K562 (cell line): ENCODE measurements at regions not wholly inside any gene's neighbourhood (a gene's known extent, or its start where the extent isn't known, plus 50 kb on each side); places are given as distances from the start of the nearest gene placed in this dataset.

Source experiments
- ELF1 ChIP-seq: fragments of 200-800 bp; sonication (Bioruptor generic); IDR thresholded peaks from 2 replicates; pipeline ENCODE4 v1.6.1; 2016; ENCODE audit warnings: missing genetic modification characterization, missing compliant biosample characterization
- GABPB2 ChIP-seq: fragments of 250-450 bp; sonication (Bioruptor Pico); conservative IDR thresholded peaks from 2 replicates; pipeline ENCODE4 v1.5.1; 2021; ENCODE audit warnings: mild to moderate bottlenecking
- HSF4 ChIP-seq: fragments of 250-450 bp; sonication (Bioruptor Pico); IDR thresholded peaks from 2 replicates; pipeline ENCODE4 v2.1.2; 2022; ENCODE audit warnings: mild to moderate bottlenecking, moderate library complexity, borderline replicate concordance
- MBD2 ChIP-seq: sonication (generic); IDR thresholded peaks from 2 replicates; pipeline ENCODE4 v1.6.1; 2016; ENCODE audit warnings: low read depth, borderline replicate concordance
- RB1 ChIP-seq: fragments of 450-650 bp; IDR thresholded peaks from 2 replicates; pipeline ENCODE4 v1.6.1; 2017; ENCODE audit warnings: low read depth, mild to moderate bottlenecking
- SNRNP70 ChIP-seq: fragments of 200-400 bp; formaldehyde crosslinking; optimal IDR thresholded peaks from 2 replicates; pipeline ENCODE3; 2017; ENCODE audit warnings: low read depth, low read length
- WHSC1 ChIP-seq: IDR thresholded peaks from one replicate; pipeline ENCODE4 v1.6.1; 2012; ENCODE audit warnings: low read length, control low read depth, inconsistent platforms
- TF ChIP-seq, protein P1 (sequence below): fragments of 200-600 bp; sonication (generic); IDR thresholded peaks from one replicate; pipeline ENCODE4 v1.6.1; 2012; ENCODE audit warnings: mild to moderate bottlenecking, low read depth, low read length, inconsistent platforms
- TF ChIP-seq, protein P2 (sequence below): fragments of 250-450 bp; sonication (Bioruptor Pico); IDR thresholded peaks from 2 replicates; pipeline ENCODE4 v1.5.1; 2021; ENCODE audit warnings: mild to moderate bottlenecking
- TF ChIP-seq, protein P3 (sequence below): sonication (generic); formaldehyde crosslinking; IDR thresholded peaks from 2 replicates; pipeline ENCODE4 v1.4.0; 2020; ENCODE audit warnings: mild to moderate bottlenecking, missing genetic modification reagents
- TF ChIP-seq, protein P4 (sequence below): fragments of 250-450 bp; sonication (Bioruptor Pico); IDR thresholded peaks from 2 replicates; pipeline ENCODE4 v1.8.0; 2022; ENCODE audit warnings: moderate library complexity, mild to moderate bottlenecking, inconsistent platforms

DNA sequence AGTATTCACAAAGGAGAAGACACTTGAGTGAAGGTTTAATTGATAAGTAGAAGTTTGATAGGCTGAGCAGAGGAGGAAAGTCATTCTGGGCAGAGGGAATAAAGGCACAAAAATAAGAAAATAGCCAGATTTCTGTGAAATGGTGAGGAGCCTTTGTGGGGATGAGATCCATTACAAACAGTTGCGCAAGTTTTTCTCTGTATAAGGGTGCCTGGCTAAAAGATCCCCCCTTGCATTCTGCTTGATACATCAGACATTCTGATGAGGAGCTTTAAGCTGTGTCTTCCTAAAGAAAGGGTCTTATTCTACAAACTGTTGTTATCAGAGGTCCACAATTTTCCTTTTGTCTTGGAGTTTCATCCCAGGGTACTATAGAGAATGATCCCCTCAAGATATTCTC is 112.0 kb downstream of the ARHGAP36 start (continued):
- TF ChIP-seq, protein P1, sequence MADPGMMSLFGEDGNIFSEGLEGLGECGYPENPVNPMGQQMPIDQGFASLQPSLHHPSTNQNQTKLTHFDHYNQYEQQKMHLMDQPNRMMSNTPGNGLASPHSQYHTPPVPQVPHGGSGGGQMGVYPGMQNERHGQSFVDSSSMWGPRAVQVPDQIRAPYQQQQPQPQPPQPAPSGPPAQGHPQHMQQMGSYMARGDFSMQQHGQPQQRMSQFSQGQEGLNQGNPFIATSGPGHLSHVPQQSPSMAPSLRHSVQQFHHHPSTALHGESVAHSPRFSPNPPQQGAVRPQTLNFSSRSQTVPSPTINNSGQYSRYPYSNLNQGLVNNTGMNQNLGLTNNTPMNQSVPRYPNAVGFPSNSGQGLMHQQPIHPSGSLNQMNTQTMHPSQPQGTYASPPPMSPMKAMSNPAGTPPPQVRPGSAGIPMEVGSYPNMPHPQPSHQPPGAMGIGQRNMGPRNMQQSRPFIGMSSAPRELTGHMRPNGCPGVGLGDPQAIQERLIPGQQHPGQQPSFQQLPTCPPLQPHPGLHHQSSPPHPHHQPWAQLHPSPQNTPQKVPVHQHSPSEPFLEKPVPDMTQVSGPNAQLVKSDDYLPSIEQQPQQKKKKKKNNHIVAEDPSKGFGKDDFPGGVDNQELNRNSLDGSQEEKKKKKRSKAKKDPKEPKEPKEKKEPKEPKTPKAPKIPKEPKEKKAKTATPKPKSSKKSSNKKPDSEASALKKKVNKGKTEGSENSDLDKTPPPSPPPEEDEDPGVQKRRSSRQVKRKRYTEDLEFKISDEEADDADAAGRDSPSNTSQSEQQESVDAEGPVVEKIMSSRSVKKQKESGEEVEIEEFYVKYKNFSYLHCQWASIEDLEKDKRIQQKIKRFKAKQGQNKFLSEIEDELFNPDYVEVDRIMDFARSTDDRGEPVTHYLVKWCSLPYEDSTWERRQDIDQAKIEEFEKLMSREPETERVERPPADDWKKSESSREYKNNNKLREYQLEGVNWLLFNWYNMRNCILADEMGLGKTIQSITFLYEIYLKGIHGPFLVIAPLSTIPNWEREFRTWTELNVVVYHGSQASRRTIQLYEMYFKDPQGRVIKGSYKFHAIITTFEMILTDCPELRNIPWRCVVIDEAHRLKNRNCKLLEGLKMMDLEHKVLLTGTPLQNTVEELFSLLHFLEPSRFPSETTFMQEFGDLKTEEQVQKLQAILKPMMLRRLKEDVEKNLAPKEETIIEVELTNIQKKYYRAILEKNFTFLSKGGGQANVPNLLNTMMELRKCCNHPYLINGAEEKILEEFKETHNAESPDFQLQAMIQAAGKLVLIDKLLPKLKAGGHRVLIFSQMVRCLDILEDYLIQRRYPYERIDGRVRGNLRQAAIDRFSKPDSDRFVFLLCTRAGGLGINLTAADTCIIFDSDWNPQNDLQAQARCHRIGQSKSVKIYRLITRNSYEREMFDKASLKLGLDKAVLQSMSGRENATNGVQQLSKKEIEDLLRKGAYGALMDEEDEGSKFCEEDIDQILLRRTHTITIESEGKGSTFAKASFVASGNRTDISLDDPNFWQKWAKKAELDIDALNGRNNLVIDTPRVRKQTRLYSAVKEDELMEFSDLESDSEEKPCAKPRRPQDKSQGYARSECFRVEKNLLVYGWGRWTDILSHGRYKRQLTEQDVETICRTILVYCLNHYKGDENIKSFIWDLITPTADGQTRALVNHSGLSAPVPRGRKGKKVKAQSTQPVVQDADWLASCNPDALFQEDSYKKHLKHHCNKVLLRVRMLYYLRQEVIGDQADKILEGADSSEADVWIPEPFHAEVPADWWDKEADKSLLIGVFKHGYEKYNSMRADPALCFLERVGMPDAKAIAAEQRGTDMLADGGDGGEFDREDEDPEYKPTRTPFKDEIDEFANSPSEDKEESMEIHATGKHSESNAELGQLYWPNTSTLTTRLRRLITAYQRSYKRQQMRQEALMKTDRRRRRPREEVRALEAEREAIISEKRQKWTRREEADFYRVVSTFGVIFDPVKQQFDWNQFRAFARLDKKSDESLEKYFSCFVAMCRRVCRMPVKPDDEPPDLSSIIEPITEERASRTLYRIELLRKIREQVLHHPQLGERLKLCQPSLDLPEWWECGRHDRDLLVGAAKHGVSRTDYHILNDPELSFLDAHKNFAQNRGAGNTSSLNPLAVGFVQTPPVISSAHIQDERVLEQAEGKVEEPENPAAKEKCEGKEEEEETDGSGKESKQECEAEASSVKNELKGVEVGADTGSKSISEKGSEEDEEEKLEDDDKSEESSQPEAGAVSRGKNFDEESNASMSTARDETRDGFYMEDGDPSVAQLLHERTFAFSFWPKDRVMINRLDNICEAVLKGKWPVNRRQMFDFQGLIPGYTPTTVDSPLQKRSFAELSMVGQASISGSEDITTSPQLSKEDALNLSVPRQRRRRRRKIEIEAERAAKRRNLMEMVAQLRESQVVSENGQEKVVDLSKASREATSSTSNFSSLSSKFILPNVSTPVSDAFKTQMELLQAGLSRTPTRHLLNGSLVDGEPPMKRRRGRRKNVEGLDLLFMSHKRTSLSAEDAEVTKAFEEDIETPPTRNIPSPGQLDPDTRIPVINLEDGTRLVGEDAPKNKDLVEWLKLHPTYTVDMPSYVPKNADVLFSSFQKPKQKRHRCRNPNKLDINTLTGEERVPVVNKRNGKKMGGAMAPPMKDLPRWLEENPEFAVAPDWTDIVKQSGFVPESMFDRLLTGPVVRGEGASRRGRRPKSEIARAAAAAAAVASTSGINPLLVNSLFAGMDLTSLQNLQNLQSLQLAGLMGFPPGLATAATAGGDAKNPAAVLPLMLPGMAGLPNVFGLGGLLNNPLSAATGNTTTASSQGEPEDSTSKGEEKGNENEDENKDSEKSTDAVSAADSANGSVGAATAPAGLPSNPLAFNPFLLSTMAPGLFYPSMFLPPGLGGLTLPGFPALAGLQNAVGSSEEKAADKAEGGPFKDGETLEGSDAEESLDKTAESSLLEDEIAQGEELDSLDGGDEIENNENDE: no peak
- TF ChIP-seq RB1 (no peak), GABPB2 (CRISPR knock-in tag) (no peak), SNRNP70 (no peak), HSF4 (CRISPR knock-in tag) (no peak), ELF1 (no peak), WHSC1 (no peak), MBD2 (no peak)
- TF ChIP-seq, protein P2, sequence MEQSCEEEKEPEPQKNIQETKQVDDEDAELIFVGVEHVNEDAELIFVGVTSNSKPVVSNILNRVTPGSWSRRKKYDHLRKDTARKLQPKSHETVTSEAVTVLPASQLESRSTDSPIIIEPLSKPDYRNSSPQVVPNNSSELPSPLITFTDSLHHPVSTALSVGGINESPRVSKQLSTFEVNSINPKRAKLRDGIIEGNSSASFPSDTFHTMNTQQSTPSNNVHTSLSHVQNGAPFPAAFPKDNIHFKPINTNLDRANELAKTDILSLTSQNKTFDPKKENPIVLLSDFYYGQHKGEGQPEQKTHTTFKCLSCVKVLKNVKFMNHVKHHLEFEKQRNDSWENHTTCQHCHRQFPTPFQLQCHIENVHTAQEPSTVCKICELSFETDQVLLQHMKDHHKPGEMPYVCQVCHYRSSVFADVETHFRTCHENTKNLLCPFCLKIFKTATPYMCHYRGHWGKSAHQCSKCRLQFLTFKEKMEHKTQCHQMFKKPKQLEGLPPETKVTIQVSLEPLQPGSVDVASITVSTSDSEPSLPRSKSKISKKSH (CRISPR knock-in tag): no peak
- TF ChIP-seq, protein P3, sequence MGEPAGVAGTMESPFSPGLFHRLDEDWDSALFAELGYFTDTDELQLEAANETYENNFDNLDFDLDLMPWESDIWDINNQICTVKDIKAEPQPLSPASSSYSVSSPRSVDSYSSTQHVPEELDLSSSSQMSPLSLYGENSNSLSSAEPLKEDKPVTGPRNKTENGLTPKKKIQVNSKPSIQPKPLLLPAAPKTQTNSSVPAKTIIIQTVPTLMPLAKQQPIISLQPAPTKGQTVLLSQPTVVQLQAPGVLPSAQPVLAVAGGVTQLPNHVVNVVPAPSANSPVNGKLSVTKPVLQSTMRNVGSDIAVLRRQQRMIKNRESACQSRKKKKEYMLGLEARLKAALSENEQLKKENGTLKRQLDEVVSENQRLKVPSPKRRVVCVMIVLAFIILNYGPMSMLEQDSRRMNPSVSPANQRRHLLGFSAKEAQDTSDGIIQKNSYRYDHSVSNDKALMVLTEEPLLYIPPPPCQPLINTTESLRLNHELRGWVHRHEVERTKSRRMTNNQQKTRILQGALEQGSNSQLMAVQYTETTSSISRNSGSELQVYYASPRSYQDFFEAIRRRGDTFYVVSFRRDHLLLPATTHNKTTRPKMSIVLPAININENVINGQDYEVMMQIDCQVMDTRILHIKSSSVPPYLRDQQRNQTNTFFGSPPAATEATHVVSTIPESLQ (CRISPR knock-in tag): no peak
- TF ChIP-seq, protein P4, sequence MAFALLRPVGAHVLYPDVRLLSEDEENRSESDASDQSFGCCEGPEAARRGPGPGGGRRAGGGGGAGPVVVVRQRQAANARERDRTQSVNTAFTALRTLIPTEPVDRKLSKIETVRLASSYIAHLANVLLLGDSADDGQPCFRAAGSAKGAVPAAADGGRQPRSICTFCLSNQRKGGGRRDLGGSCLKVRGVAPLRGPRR (CRISPR knock-in tag): no peak
